HEK293 (cell line): ENCODE measurements at regions not wholly inside any gene's neighbourhood (a gene's known extent, or its start where the extent isn't known, plus 50 kb on each side); places are given as distances from the start of the nearest gene placed in this dataset.

Source experiments
- GLIS1 ChIP-seq: fragments of 450-650 bp; formaldehyde crosslinking; IDR thresholded peaks from 2 replicates; pipeline ENCODE4 v1.5.1; 2016; ENCODE audit warnings: missing biosample characterization, missing genetic modification characterization
- YY1 ChIP-seq: fragments of 450-650 bp; formaldehyde crosslinking; IDR thresholded peaks from 2 replicates; pipeline ENCODE4 v1.5.1; 2018; ENCODE audit warnings: missing biosample characterization, missing genetic modification characterization
- ZNF501 ChIP-seq: fragments of 450-650 bp; formaldehyde crosslinking; IDR thresholded peaks from 2 replicates; pipeline ENCODE4 v1.5.1; 2016; ENCODE audit warnings: missing biosample characterization, missing genetic modification characterization
- TF ChIP-seq, protein P1 (sequence below): IDR thresholded peaks from 2 replicates; pipeline ENCODE4 v1.6.1; 2011; ENCODE audit warnings: mild to moderate bottlenecking, low read depth, low read length, borderline replicate concordance
- TF ChIP-seq, protein P2 (sequence below): fragments of 450-650 bp; formaldehyde crosslinking; IDR thresholded peaks from 2 replicates; pipeline ENCODE4 v1.5.1; 2016; ENCODE audit warnings: missing biosample characterization, missing genetic modification characterization

DNA sequence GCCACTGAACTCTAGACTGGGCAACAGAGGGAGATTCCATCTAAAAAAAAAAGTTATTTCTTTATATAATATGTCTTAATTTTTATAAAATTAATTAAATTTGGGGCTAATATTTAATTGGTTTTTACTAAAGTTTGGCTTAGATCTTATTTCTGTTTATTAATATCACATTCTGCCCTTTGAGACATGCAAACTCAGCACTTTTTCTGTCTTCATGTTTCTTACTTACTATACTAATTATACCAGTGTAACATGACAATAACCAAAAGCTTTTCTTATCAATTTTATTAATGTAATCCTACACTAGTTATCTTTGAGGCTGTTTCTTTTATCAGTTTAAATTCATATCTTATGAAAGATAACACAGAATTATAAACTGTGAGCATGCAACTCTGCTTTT, 475.9 kb upstream of the GRID2 start:
- TF ChIP-seq, protein P1, sequence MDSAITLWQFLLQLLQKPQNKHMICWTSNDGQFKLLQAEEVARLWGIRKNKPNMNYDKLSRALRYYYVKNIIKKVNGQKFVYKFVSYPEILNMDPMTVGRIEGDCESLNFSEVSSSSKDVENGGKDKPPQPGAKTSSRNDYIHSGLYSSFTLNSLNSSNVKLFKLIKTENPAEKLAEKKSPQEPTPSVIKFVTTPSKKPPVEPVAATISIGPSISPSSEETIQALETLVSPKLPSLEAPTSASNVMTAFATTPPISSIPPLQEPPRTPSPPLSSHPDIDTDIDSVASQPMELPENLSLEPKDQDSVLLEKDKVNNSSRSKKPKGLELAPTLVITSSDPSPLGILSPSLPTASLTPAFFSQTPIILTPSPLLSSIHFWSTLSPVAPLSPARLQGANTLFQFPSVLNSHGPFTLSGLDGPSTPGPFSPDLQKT, result no peak
- TF ChIP-seq ZNF501 (tag by site-specific recombination) (no peak), YY1 (tag by site-specific recombination) (no peak), GLIS1 (tag by site-specific recombination) (no peak)
- TF ChIP-seq, protein P2, sequence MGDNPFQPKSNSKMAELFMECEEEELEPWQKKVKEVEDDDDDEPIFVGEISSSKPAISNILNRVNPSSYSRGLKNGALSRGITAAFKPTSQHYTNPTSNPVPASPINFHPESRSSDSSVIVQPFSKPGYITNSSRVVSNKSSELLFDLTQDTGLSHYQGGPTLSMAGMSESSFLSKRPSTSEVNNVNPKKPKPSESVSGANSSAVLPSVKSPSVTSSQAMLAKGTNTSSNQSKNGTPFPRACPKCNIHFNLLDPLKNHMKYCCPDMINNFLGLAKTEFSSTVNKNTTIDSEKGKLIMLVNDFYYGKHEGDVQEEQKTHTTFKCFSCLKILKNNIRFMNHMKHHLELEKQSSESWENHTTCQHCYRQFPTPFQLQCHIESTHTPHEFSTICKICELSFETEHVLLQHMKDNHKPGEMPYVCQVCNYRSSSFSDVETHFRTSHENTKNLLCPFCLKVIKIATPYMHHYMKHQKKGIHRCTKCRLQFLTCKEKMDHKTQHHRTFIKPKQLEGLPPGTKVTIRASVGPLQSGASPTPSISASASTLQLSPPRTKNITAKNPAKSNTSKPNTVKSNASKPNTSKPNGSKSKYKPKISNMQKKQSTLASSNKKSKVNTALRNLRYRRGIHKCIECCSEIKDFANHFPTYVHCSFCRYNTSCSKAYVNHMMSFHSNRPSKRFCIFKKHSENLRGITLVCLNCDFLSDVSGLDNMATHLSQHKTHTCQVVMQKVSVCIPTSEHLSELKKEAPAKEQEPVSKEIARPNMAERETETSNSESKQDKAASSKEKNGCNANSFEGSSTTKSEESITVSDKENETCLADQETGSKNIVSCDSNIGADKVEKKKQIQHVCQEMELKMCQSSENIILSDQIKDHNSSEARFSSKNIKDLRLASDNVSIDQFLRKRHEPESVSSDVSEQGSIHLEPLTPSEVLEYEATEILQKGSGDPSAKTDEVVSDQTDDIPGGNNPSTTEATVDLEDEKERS (tag by site-specific recombination), result no peak
